H54 (cell line): ENCODE measurements at regions not wholly inside any gene's neighbourhood (a gene's known extent, or its start where the extent isn't known, plus 50 kb on each side); places are given as distances from the start of the nearest gene placed in this dataset.

Experiments
- DNase-seq: peaks from one replicate; pipeline ENCODE4 v3.0.0; 2011; ENCODE audit warnings: low spot score, mixed read lengths; ENCODE audit not compliant: insufficient read length
- FAIRE-seq: peaks from 3 replicates; lab custom pipeline; 2011; peaks lifted over from hg19 to GRCh38; lab: Jason Lieb, UNC
- POLR2A ChIP-seq: IDR thresholded peaks from 2 replicates; pipeline ENCODE4 v1.6.1; 2011; ENCODE audit warnings: low read depth, mild to moderate bottlenecking, low read length

- TF ChIP-seq POLR2A = no peak
- FAIRE-seq (no peak), DNase-seq (no peak)
These were observed 130.9 kb downstream of the COX7C start for GRCh38 chr5:86748538-86749105.

- no peak for FAIRE-seq
- no peak for DNase-seq
- no peak for TF ChIP-seq POLR2A
These were observed 132.1 kb downstream of the COX7C start for GRCh38 chr5:86749841-86750240.

- no peak for TF ChIP-seq POLR2A
- no peak for FAIRE-seq
These were observed 139.1 kb downstream of the COX7C start for GRCh38 chr5:86756839-86757238.

GRCh38 chr5:86757824-86758223 is 140.1 kb downstream of the COX7C start:
- FAIRE-seq = no peak
- DNase-seq = no peak
- no peak for TF ChIP-seq POLR2A

More at GRCh38 chr5:86756839-86757238, 139.1 kb downstream of the COX7C start:
- no peak for DNase-seq

GRCh38 chr5:86760661-86761060 is 142.9 kb downstream of the COX7C start:
- FAIRE-seq = no peak
- DNase-seq = no peak
- no peak for TF ChIP-seq POLR2A

GRCh38 chr5:86763929-86764328 is 146.2 kb downstream of the COX7C start:
- TF ChIP-seq POLR2A = no peak
- DNase-seq (no peak), FAIRE-seq (no peak)

GRCh38 chr5:86765778-86766502 is 148.2 kb downstream of the COX7C start:
- no peak for TF ChIP-seq POLR2A
- FAIRE-seq = no peak
- DNase-seq = no peak

GRCh38 chr5:86768699-86769202 is 151.0 kb downstream of the COX7C start:
- no peak for TF ChIP-seq POLR2A
- FAIRE-seq (no peak), DNase-seq (no peak)

- TF ChIP-seq POLR2A = no peak
- no peak for FAIRE-seq
- no peak for DNase-seq
These were observed 162.3 kb downstream of the COX7C start for GRCh38 chr5:86780018-86780417.

- DNase-seq = no peak
- TF ChIP-seq POLR2A = no peak
- FAIRE-seq = no peak
These were observed 169.2 kb downstream of the COX7C start for GRCh38 chr5:86786955-86787354.

- TF ChIP-seq POLR2A = no peak
- DNase-seq (no peak), FAIRE-seq (no peak)
These were observed 177.9 kb downstream of the COX7C start for GRCh38 chr5:86795659-86796058.

- FAIRE-seq = no peak
- DNase-seq = no peak
- no peak for TF ChIP-seq POLR2A
These were observed 179.9 kb downstream of the COX7C start for GRCh38 chr5:86797677-86798076.

GRCh38 chr5:86806206-86806605 is 188.5 kb downstream of the COX7C start:
- FAIRE-seq = no peak

GRCh38 chr5:86807046-86808031 is 189.6 kb downstream of the COX7C start:
- FAIRE-seq (no peak), DNase-seq (no peak)
- TF ChIP-seq POLR2A = no peak

More at GRCh38 chr5:86806206-86806605, 188.5 kb downstream of the COX7C start:
- DNase-seq = no peak
- no peak for TF ChIP-seq POLR2A
